ENCODE measurements at regions not wholly inside any gene's neighbourhood (a gene's known extent, or its start where the extent isn't known, plus 50 kb on each side); places are given as distances from the start of the nearest gene placed in this dataset.

DNA sequence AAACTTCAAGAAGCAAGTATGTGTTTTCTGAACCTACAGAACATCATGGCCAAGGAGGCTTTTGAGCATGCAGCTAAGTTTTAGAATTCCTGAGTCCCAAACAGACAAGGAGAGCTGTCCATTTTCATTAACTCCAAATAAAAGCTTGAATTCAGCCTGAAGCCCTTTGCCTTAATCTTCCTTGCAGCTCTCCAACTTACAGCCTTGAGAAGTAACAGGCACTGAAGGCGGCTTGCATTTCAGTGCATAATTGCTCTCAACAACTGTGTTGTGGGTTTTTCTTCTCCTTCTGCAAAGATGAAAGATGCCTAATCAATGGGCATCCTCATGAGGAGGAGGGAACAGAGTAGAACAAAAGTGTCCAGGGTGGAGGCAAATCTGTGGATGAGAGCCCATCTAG lies 286.0 kb downstream of the FAT3 start:
- H3K27ac ChIP-seq (ENCODE audit: extremely low read length, insufficient read depth, low read length): no peak overlapping the region
- H3K4me3 ChIP-seq (replicated peaks in 1 of 3; ENCODE audit: insufficient read depth in 1 of 3, low read depth in 2 of 3, low read length in 3 of 3): no peak overlapping the region
- WGBS (ENCODE audit: low lambda C conversion rate): 92% methylated on average over 1 of the region's 1 CpG
- H3K4me2 ChIP-seq (ENCODE audit: low read depth, low read length): no peak overlapping the region
- TF ChIP-seq, protein P1, sequence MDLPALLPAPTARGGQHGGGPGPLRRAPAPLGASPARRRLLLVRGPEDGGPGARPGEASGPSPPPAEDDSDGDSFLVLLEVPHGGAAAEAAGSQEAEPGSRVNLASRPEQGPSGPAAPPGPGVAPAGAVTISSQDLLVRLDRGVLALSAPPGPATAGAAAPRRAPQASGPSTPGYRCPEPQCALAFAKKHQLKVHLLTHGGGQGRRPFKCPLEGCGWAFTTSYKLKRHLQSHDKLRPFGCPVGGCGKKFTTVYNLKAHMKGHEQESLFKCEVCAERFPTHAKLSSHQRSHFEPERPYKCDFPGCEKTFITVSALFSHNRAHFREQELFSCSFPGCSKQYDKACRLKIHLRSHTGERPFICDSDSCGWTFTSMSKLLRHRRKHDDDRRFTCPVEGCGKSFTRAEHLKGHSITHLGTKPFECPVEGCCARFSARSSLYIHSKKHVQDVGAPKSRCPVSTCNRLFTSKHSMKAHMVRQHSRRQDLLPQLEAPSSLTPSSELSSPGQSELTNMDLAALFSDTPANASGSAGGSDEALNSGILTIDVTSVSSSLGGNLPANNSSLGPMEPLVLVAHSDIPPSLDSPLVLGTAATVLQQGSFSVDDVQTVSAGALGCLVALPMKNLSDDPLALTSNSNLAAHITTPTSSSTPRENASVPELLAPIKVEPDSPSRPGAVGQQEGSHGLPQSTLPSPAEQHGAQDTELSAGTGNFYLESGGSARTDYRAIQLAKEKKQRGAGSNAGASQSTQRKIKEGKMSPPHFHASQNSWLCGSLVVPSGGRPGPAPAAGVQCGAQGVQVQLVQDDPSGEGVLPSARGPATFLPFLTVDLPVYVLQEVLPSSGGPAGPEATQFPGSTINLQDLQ (CRISPR knock-in tag; IDR thresholded peaks at IDR 0.05): no peak
- TF ChIP-seq ZNF460 (CRISPR knock-in tag; IDR thresholded peaks at IDR 0.05; ENCODE audit: borderline replicate concordance) (no peak), ELF3 (CRISPR knock-in tag; IDR thresholded peaks at IDR 0.05) (no peak)
- TF ChIP-seq, protein P2, sequence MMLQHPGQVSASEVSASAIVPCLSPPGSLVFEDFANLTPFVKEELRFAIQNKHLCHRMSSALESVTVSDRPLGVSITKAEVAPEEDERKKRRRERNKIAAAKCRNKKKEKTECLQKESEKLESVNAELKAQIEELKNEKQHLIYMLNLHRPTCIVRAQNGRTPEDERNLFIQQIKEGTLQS (CRISPR knock-in tag; IDR thresholded peaks at IDR 0.05): no peak
- H3K9me3 ChIP-seq (ENCODE audit: low read length): no peaks in the 10 kb centered on the region
- POLR2A ChIA-PET: interaction anchor here (1.2 kb wide), 1 partner anchor 15 kb away, joined by 4 read pairs; no protein-coding TSS in a partner anchor
- in situ Hi-C loops (cut with HindIII; ENCODE audit: extremely low pct_ligation_motif_present, low pct_unique_long_range_greater_than_20kb): no loop called here
- intact Hi-C loops (cut with micrococcal nuclease; ENCODE audit: unreplicated experiment): no loop called here
- H3K79me2 ChIP-seq (ENCODE audit: insufficient read depth, low read length): no peaks in the 10 kb centered on the region
- no peaks in the 10 kb centered on the region for H4K20me1 ChIP-seq (ENCODE audit: insufficient read depth, low read length)
- DNase-seq (ENCODE audit: low spot score) (no peak), ATAC-seq (no peak), FAIRE-seq (no peak)
- no peak overlapping the region for H2AFZ ChIP-seq (ENCODE audit: low read length)
- no TSS peak for BruUV-seq (replicated peaks)
- no peaks in the 10 kb centered on the region; a peak in 1 of 5 replicates for H3K27me3 ChIP-seq (ENCODE audit: control insufficient read depth in 1 of 2, insufficient read depth in 2 of 2, low read length in 2 of 2)
- CTCF ChIA-PET (ENCODE audit: low intra/inter-chr PET ratio, low total read pairs): no interaction called here
- no peaks in the 10 kb centered on the region for H3K4me1 ChIP-seq (ENCODE audit: insufficient read depth, low read length)
- H3K9ac ChIP-seq (ENCODE audit: insufficient read depth, low read depth, low read length): no peak overlapping the region
- H3K36me3 ChIP-seq (replicated peaks in 1 of 2; ENCODE audit: control insufficient read depth in 1 of 2, insufficient read depth in 2 of 2, low read length in 2 of 2): no peaks in the 10 kb centered on the region

DNA sequence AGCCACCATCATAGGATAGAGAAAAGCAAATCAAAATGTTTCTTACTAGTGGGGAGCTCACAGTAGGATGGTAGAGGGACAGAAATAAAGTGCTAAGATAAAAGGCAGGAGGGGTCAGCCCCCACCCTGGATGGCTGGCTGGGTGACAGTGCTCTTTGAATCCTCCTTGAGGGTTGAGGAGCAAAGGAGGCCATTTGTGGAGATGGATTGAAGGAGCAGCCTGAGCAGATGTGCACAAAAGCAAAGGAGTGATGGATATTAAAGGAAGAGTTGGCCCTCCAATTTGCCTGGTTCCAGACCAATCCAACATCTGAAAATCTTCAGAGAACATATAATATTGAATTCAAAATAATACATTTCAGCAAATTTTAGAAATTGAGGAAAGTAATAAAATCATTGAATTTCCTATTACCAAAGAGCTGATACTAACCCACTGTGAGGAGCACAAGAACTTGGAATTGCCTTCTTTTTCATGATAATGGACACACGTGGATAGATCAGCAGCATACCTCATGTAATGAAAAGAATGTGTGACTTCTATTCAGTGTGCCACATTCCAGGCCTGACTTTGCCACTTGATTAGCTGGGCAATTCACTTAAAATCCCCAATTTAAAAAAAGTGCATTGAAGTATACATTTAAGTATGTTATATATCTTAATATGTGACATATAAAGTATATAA lies 287.0 kb downstream of the FAT3 start:
- H3K27ac ChIP-seq (ENCODE audit: extremely low read length, insufficient read depth, low read length): no peak overlapping the region
- DNase-seq (ENCODE audit: low spot score) (no peak), FAIRE-seq (no peak), ATAC-seq (no peak)
- no TSS peak for BruUV-seq (replicated peaks)
- in situ Hi-C loops (cut with HindIII; ENCODE audit: extremely low pct_ligation_motif_present, low pct_unique_long_range_greater_than_20kb): no loop called here
- no peaks in the 10 kb centered on the region for H3K79me2 ChIP-seq (ENCODE audit: insufficient read depth, low read length)
- H2AFZ ChIP-seq (ENCODE audit: low read length): no peak overlapping the region
- ChIA-PET CTCF (ENCODE audit: low intra/inter-chr PET ratio, low total read pairs) (no interaction called here), POLR2A (interaction anchor here (1.2 kb wide), 1 partner anchor 16 kb away, joined by 4 read pairs; no protein-coding TSS in a partner anchor)
- no peaks in the 10 kb centered on the region for H3K36me3 ChIP-seq (replicated peaks in 1 of 2; ENCODE audit: control insufficient read depth in 1 of 2, insufficient read depth in 2 of 2, low read length in 2 of 2)
- H3K4me1 ChIP-seq (ENCODE audit: insufficient read depth, low read length): no peaks in the 10 kb centered on the region
- H3K4me3 ChIP-seq (replicated peaks in 1 of 3; ENCODE audit: insufficient read depth in 1 of 3, low read depth in 2 of 3, low read length in 3 of 3): no peak overlapping the region
- intact Hi-C loops (cut with micrococcal nuclease; ENCODE audit: unreplicated experiment): no loop called here
- no peak overlapping the region for H3K9ac ChIP-seq (ENCODE audit: insufficient read depth, low read depth, low read length)
- WGBS (ENCODE audit: low lambda C conversion rate): 0% methylated on average over 1 of the region's 1 CpG
- no peaks in the 10 kb centered on the region for H4K20me1 ChIP-seq (ENCODE audit: insufficient read depth, low read length)
- H3K9me3 ChIP-seq (ENCODE audit: low read length): no peaks in the 10 kb centered on the region
- no peak overlapping the region for H3K4me2 ChIP-seq (ENCODE audit: low read depth, low read length)
- H3K27me3 ChIP-seq (ENCODE audit: control insufficient read depth in 1 of 2, insufficient read depth in 2 of 2, low read length in 2 of 2): no peaks in the 10 kb centered on the region; a peak in 1 of 5 replicates
- TF ChIP-seq, protein P3, sequence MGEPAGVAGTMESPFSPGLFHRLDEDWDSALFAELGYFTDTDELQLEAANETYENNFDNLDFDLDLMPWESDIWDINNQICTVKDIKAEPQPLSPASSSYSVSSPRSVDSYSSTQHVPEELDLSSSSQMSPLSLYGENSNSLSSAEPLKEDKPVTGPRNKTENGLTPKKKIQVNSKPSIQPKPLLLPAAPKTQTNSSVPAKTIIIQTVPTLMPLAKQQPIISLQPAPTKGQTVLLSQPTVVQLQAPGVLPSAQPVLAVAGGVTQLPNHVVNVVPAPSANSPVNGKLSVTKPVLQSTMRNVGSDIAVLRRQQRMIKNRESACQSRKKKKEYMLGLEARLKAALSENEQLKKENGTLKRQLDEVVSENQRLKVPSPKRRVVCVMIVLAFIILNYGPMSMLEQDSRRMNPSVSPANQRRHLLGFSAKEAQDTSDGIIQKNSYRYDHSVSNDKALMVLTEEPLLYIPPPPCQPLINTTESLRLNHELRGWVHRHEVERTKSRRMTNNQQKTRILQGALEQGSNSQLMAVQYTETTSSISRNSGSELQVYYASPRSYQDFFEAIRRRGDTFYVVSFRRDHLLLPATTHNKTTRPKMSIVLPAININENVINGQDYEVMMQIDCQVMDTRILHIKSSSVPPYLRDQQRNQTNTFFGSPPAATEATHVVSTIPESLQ (CRISPR knock-in tag; conservative IDR thresholded peaks at IDR 0.05): no peak
- TF ChIP-seq CHD2 (IDR thresholded peaks at IDR 0.05; ENCODE audit: low read depth, low read length) (no peak), ZFP90 (CRISPR knock-in tag; IDR thresholded peaks at IDR 0.05; ENCODE audit: borderline replicate concordance) (no peak), SRF (IDR thresholded peaks at IDR 0.05; ENCODE audit: low read depth, low read length) (no peak), IKZF1 (IDR thresholded peaks at IDR 0.05) (no peak), ZNF776 (CRISPR knock-in tag; IDR thresholded peaks at IDR 0.05) (no peak), ZNF616 (CRISPR knock-in tag; IDR thresholded peaks at IDR 0.05; ENCODE audit: low read depth) (no peak), ZNF367 (CRISPR knock-in tag; IDR thresholded peaks at IDR 0.05; ENCODE audit: borderline replicate concordance) (no peak)
- TF ChIP-seq, protein P4, sequence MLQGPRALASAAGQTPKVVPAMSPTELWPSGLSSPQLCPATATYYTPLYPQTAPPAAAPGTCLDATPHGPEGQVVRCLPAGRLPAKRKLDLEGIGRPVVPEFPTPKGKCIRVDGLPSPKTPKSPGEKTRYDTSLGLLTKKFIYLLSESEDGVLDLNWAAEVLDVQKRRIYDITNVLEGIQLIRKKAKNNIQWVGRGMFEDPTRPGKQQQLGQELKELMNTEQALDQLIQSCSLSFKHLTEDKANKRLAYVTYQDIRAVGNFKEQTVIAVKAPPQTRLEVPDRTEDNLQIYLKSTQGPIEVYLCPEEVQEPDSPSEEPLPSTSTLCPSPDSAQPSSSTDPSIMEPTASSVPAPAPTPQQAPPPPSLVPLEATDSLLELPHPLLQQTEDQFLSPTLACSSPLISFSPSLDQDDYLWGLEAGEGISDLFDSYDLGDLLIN (CRISPR knock-in tag; IDR thresholded peaks at IDR 0.05; ENCODE audit: borderline replicate concordance): no peak
